PC-9 (cell line): ENCODE measurements at regions not wholly inside any gene's neighbourhood (a gene's known extent, or its start where the extent isn't known, plus 50 kb on each side); places are given as distances from the start of the nearest gene placed in this dataset.

Experiments
- CTCF ChIP-seq: fragments of 200-600 bp; sonication (generic); conservative IDR thresholded peaks from 2 replicates; pipeline ENCODE4 v1.6.1; 2017; ENCODE audit warnings: mixed run types, antibody characterized with exemption, mild to moderate bottlenecking, moderate library complexity
- EZH2 ChIP-seq: fragments of 200-600 bp; sonication (generic); IDR thresholded peaks from 2 replicates; pipeline ENCODE4 v1.8.0; 2017; ENCODE audit warnings: antibody characterized with exemption, low read depth

- TF ChIP-seq CTCF (no peak), EZH2 (no peak)
Measured at GRCh38 chr21:28240586-28240985, 752.1 kb downstream of the LTN1 start.
